Esophagus muscularis mucosa (tissue), 3 donors: ENCODE measurements at regions not wholly inside any gene's neighbourhood (a gene's known extent, or its start where the extent isn't known, plus 50 kb on each side); places are given as distances from the start of the nearest gene placed in this dataset.

Experiments used
- CTCF ChIP-seq, 3 experiments: fragments of 200-600 bp in 2 of 3; fragments of 450-650 bp in 1 of 3; sonication (generic) in 2 of 3; IDR thresholded peaks; one replicate each; pipeline ENCODE4 v1.5.1; 2017 to 2019; ENCODE audit warnings: antibody characterized with exemption in 3 of 3, mild to moderate bottlenecking in 2 of 3, moderate library complexity in 1 of 3
- POLR2A ChIP-seq: fragments of 450-650 bp; IDR thresholded peaks from one replicate; pipeline ENCODE4 v1.6.1; 2017; ENCODE audit warnings: antibody characterized with exemption, moderate library complexity, mild to moderate bottlenecking, low read depth

GRCh38 chr21:35294231-35294898 is 245.3 kb upstream of the RUNX1 start:
- TF ChIP-seq POLR2A (no peak), CTCF (IDR thresholded peaks at IDR 0.05) (no peak)
